Large intestine (tissue), 3 donors: ENCODE measurements at regions not wholly inside any gene's neighbourhood (a gene's known extent, or its start where the extent isn't known, plus 50 kb on each side); places are given as distances from the start of the nearest gene placed in this dataset.

Experiments
- DNase-seq, 2 donors: peaks; one replicate each; pipeline versions ENCODE4 v3.0.0 to v3.0.0-alpha.2; 2013
- H3K27ac ChIP-seq: one replicate; pipeline ENCODE4 v1.5.1; 2013; ENCODE audit warnings: low read length
- H3K27me3 ChIP-seq: 2 replicates; pipeline ENCODE4 v1.6.1; 2013; ENCODE audit warnings: low read length; ENCODE audit not compliant: control insufficient read depth, insufficient read depth
- H3K36me3 ChIP-seq: 2 replicates; pipeline ENCODE4 v1.6.1; 2013; ENCODE audit warnings: low read length; ENCODE audit not compliant: control insufficient read depth, insufficient read depth
- H3K4me1 ChIP-seq: one replicate; pipeline ENCODE4 v1.6.1; 2013; ENCODE audit warnings: low read length; ENCODE audit not compliant: control insufficient read depth, insufficient read depth
- H3K4me3 ChIP-seq: one replicate; pipeline ENCODE4 v1.5.1; 2013; ENCODE audit warnings: low read length
- H3K9me3 ChIP-seq: one replicate; pipeline ENCODE4 v1.6.1; 2013; ENCODE audit warnings: mild to moderate bottlenecking, low read depth, low read length, moderate library complexity; ENCODE audit not compliant: control insufficient read depth
- WGBS: methylation state at CpG from one replicate; pipeline ENCODE4 v1.1.5; 2013; ENCODE audit warnings: low lambda C conversion rate; ENCODE audit not compliant: insufficient coverage; 5-methylcytosine and 5-hydroxymethylcytosine counted together

DNA sequence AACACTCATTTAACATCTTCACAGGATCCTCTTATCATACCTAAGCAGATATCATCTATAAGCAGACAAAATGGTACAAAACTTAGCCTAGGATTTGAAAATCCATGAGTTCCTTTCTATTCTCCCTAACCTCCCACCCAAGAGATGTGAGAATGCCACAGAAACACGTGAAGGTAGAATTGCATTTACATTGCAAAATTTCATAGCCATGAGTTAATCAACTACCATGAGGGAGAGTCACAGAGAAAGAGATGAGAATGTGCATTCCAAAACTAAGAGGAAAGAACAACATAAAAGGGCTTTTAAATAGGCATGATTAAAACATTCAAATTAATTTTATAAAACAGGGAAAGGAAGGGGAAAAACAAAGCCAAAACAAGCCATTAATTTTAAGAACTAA is 806.2 kb downstream of the NTRK3 start:
- no peak overlapping the region for H3K27ac ChIP-seq
- H3K36me3 ChIP-seq: no peaks in the 10 kb centered on the region
- H3K4me1 ChIP-seq: no peaks in the 10 kb centered on the region
- 14% methylated on average over 1 of the region's 1 CpG for WGBS
- no peak overlapping the region for H3K4me3 ChIP-seq
- no peaks in the 10 kb centered on the region for H3K9me3 ChIP-seq
- H3K27me3 ChIP-seq: no peaks in the 10 kb centered on the region
- DNase-seq: no peak

GRCh38 chr15:87439090-87439489 is 817.4 kb downstream of the NTRK3 start:
- Histone ChIP-seq H3K27ac (no peak overlapping the region), H3K27me3 (no peaks in the 10 kb centered on the region), H3K4me3 (no peak overlapping the region), H3K36me3 (no peaks in the 10 kb centered on the region), H3K9me3 (no peaks in the 10 kb centered on the region), H3K4me1 (no peaks in the 10 kb centered on the region)
- no peak for DNase-seq
- 100% methylated on average over 1 of the region's 2 CpGs for WGBS

- Histone ChIP-seq H3K4me3 (no peak overlapping the region), H3K4me1 (no peaks in the 10 kb centered on the region), H3K27me3 (no peaks in the 10 kb centered on the region), H3K9me3 (no peaks in the 10 kb centered on the region), H3K36me3 (no peaks in the 10 kb centered on the region), H3K27ac (no peak overlapping the region)
- no peak for DNase-seq
- WGBS: no CpG with 5 or more reads among the region's 1 CpG
Measured at GRCh38 chr15:87433871-87434270, 822.7 kb downstream of the NTRK3 start.

- DNase-seq: no peak
- WGBS: no CpG with 5 or more reads among the region's 1 CpG
- no peaks in the 10 kb centered on the region for H3K9me3 ChIP-seq
- H3K4me3 ChIP-seq: no peak overlapping the region
- H3K36me3 ChIP-seq: no peaks in the 10 kb centered on the region
- no peak overlapping the region for H3K27ac ChIP-seq
- H3K4me1 ChIP-seq: no peaks in the 10 kb centered on the region
- H3K27me3 ChIP-seq: no peaks in the 10 kb centered on the region
Measured at GRCh38 chr15:87429754-87430153, 826.8 kb downstream of the NTRK3 start.

GRCh38 chr15:87420017-87420416 is 836.5 kb downstream of the NTRK3 start:
- no peak overlapping the region for H3K4me3 ChIP-seq
- no peak for DNase-seq
- no peaks in the 10 kb centered on the region for H3K36me3 ChIP-seq
- no peaks in the 10 kb centered on the region for H3K4me1 ChIP-seq
- no peaks in the 10 kb centered on the region for H3K9me3 ChIP-seq
- H3K27ac ChIP-seq: no peak overlapping the region
- no CpG with 5 or more reads among the region's 2 CpGs for WGBS
- no peaks in the 10 kb centered on the region for H3K27me3 ChIP-seq

GRCh38 chr15:87419344-87419743 is 837.2 kb downstream of the NTRK3 start:
- Histone ChIP-seq H3K9me3 (no peaks in the 10 kb centered on the region), H3K27ac (no peak overlapping the region), H3K4me3 (no peak overlapping the region), H3K4me1 (no peaks in the 10 kb centered on the region), H3K27me3 (no peaks in the 10 kb centered on the region), H3K36me3 (no peaks in the 10 kb centered on the region)
- no CpG with 5 or more reads among the region's 1 CpG for WGBS
- DNase-seq: no peak

GRCh38 chr15:87416591-87417257 is 839.8 kb downstream of the NTRK3 start:
- WGBS: 70% methylated on average over 2 of the region's 5 CpGs
- no peak for DNase-seq

GRCh38 chr15:87408902-87409301 is 847.6 kb downstream of the NTRK3 start:
- DNase-seq: no peak
- no peaks in the 10 kb centered on the region for H3K27me3 ChIP-seq
- H3K4me3 ChIP-seq: no peak overlapping the region
- no peaks in the 10 kb centered on the region for H3K9me3 ChIP-seq
- no peak overlapping the region for H3K27ac ChIP-seq
- no peaks in the 10 kb centered on the region for H3K36me3 ChIP-seq
- 80% methylated on average over 1 of the region's 6 CpGs for WGBS
- H3K4me1 ChIP-seq: no peaks in the 10 kb centered on the region

More at GRCh38 chr15:87416591-87417257, 839.8 kb downstream of the NTRK3 start:
- H3K9me3 ChIP-seq: no peaks in the 10 kb centered on the region
- no peak overlapping the region for H3K27ac ChIP-seq
- H3K27me3 ChIP-seq: no peaks in the 10 kb centered on the region
- no peaks in the 10 kb centered on the region for H3K4me1 ChIP-seq
- no peak overlapping the region for H3K4me3 ChIP-seq
- H3K36me3 ChIP-seq: no peaks in the 10 kb centered on the region

- no peaks in the 10 kb centered on the region for H3K4me1 ChIP-seq
- no peak overlapping the region for H3K4me3 ChIP-seq
- peaks cover 3% of the 10 kb centered on the region for H3K9me3 ChIP-seq
- no peak overlapping the region for H3K27ac ChIP-seq
- WGBS: no CpG with 5 or more reads among the region's 5 CpGs
- no peaks in the 10 kb centered on the region for H3K36me3 ChIP-seq
- DNase-seq: no peak
- H3K27me3 ChIP-seq: no peaks in the 10 kb centered on the region
Measured at GRCh38 chr15:87403973-87404372, 852.6 kb downstream of the NTRK3 start.

GRCh38 chr15:87401973-87402372 is 854.6 kb downstream of the NTRK3 start:
- no peak overlapping the region for H3K27ac ChIP-seq
- DNase-seq: no peak
- H3K9me3 ChIP-seq: peaks cover 3% of the 10 kb centered on the region
- no peaks in the 10 kb centered on the region for H3K27me3 ChIP-seq
- H3K36me3 ChIP-seq: no peaks in the 10 kb centered on the region
- 71% methylated on average over 3 of the region's 5 CpGs for WGBS
- H3K4me1 ChIP-seq: no peaks in the 10 kb centered on the region
- no peak overlapping the region for H3K4me3 ChIP-seq

DNA sequence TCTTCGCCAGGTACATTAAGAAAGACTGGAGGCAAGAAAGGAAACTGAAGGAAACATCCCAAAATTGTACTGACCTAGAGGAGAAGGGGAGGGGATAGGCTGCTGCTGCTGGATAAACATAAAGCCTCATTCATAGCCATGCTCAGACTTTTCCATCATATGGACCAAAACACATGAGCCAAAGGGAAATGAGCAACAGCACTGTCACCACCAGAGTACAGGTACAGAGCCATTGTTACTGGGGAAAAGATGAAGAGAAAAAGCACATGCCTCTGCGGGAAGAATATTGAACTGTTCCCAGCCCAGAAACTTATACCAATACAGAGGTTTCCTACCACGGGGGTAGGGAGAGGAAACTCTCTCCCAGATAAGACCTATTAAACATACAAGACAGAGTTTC is 861.9 kb downstream of the NTRK3 start:
- DNase-seq: no peak
- Histone ChIP-seq H3K4me1 (no peaks in the 10 kb centered on the region), H3K36me3 (no peaks in the 10 kb centered on the region), H3K4me3 (no peak overlapping the region), H3K9me3 (no peaks in the 10 kb centered on the region), H3K27me3 (no peaks in the 10 kb centered on the region), H3K27ac (no peak overlapping the region)
- 100% methylated on average over 1 of the region's 3 CpGs for WGBS
